ENCODE measurements at regions not wholly inside any gene's neighbourhood (a gene's known extent, or its start where the extent isn't known, plus 50 kb on each side); places are given as distances from the start of the nearest gene placed in this dataset.

DNA sequence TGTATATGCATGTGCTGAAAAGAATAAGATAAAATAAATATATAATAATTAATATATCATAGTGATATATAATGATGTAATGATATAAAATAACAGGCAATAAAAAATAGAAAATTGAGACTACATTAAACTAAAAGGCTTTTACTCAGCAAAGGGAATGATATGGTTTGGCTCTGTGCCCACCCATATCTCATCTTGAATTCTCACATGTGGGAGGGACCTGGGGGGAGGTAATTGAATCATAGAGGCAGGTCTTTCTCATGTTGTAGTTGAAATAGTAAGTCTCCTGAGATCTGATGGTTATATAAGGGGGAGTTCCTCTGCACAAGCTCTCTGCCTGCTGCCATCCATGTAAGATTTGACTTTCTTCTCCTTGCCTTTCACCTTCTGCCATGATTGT is 1550.9 kb upstream of the CDH6 start:
- TF ChIP-seq, protein P1, sequence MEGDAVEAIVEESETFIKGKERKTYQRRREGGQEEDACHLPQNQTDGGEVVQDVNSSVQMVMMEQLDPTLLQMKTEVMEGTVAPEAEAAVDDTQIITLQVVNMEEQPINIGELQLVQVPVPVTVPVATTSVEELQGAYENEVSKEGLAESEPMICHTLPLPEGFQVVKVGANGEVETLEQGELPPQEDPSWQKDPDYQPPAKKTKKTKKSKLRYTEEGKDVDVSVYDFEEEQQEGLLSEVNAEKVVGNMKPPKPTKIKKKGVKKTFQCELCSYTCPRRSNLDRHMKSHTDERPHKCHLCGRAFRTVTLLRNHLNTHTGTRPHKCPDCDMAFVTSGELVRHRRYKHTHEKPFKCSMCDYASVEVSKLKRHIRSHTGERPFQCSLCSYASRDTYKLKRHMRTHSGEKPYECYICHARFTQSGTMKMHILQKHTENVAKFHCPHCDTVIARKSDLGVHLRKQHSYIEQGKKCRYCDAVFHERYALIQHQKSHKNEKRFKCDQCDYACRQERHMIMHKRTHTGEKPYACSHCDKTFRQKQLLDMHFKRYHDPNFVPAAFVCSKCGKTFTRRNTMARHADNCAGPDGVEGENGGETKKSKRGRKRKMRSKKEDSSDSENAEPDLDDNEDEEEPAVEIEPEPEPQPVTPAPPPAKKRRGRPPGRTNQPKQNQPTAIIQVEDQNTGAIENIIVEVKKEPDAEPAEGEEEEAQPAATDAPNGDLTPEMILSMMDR (IDR thresholded peaks at IDR 0.05), result no peak
- no peak for TF ChIP-seq POLR2A (IDR thresholded peaks at IDR 0.05)

All from testis (tissue), 2 donors.